CD4-positive, alpha-beta memory T cell (primary cell): ENCODE measurements at regions not wholly inside any gene's neighbourhood (a gene's known extent, or its start where the extent isn't known, plus 50 kb on each side); places are given as distances from the start of the nearest gene placed in this dataset.

Experiments used
- CTCF ChIA-PET: fragments of 350-600 bp; sonication (Branson Sonifier 250); formaldehyde crosslinking; loops from one replicate; lab custom pipeline; 2021; ENCODE audit warnings: inconsistent platforms; ENCODE audit not compliant: partially characterized antibody; lab: Charles Lee
- POLR2A ChIA-PET: fragments of 350-600 bp; sonication (Branson Sonifier 250); formaldehyde crosslinking; loops from one replicate; lab custom pipeline; 2021; ENCODE audit not compliant: partially characterized antibody; lab: Charles Lee
- DNase-seq, 5 donors: peaks; one replicate each; pipeline versions ENCODE4 v3.0.0 to v3.0.0-alpha.2; 2020 to 2022; ENCODE audit warnings: mixed read lengths in 1 of 5
- H3K27ac ChIP-seq: one replicate; pipeline ENCODE4 v1.7.0; 2013; ENCODE audit warnings: low read depth, low read length
- H3K27me3 ChIP-seq: 2 replicates; pipeline ENCODE4 v1.7.0; 2013; ENCODE audit warnings: mild to moderate bottlenecking, low read length, moderate library complexity; ENCODE audit not compliant: insufficient read depth
- H3K36me3 ChIP-seq: 2 replicates; pipeline ENCODE4 v1.7.0; 2013; ENCODE audit warnings: mild to moderate bottlenecking, low read length, moderate library complexity; ENCODE audit not compliant: insufficient read depth
- H3K4me1 ChIP-seq: 2 replicates; pipeline ENCODE4 v1.7.0; 2013; ENCODE audit warnings: mild to moderate bottlenecking, low read length, moderate library complexity; ENCODE audit not compliant: insufficient read depth
- H3K4me3 ChIP-seq, 2 donors: one replicate each; pipeline ENCODE4 v1.7.0; 2013; ENCODE audit warnings: low read length in 2 of 2, mild to moderate bottlenecking in 1 of 2
- H3K9me3 ChIP-seq, 2 donors: one replicate each; pipeline ENCODE4 v1.7.0; 2013; ENCODE audit warnings: low read length in 2 of 2, control low read depth in 1 of 2; ENCODE audit not compliant: control insufficient read depth in 1 of 2
- H3K27ac Mint-ChIP-seq, 7 donors: one replicate each; pipeline ENCODE4 v1.8.0; 2020 to 2021; ENCODE audit warnings: mixed read lengths in 7 of 7, mild to moderate bottlenecking in 6 of 7, inconsistent platforms in 3 of 7, moderate library complexity in 3 of 7
- H3K27me3 Mint-ChIP-seq, 2 donors: one replicate each; pipeline ENCODE4 v1.8.0; 2020 to 2021; ENCODE audit warnings: mixed read lengths in 2 of 2
- H3K36me3 Mint-ChIP-seq, 2 donors: one replicate each; pipeline ENCODE4 v1.8.0; 2020 to 2021; ENCODE audit warnings: mixed read lengths in 2 of 2, inconsistent platforms in 1 of 2, mild to moderate bottlenecking in 1 of 2
- H3K4me1 Mint-ChIP-seq, 4 donors: one replicate each; pipeline ENCODE4 v1.8.0; 2020 to 2021; ENCODE audit warnings: mixed read lengths in 4 of 4, mild to moderate bottlenecking in 1 of 4
- H3K4me3 Mint-ChIP-seq, 8 donors: one replicate each; pipeline ENCODE4 v1.8.0; 2020 to 2021; ENCODE audit warnings: mixed read lengths in 8 of 8, mild to moderate bottlenecking in 7 of 8, moderate library complexity in 6 of 8, inconsistent platforms in 3 of 8
- H3K9me3 Mint-ChIP-seq, 8 donors: one replicate each; pipeline ENCODE4 v1.8.0; 2020 to 2021; ENCODE audit warnings: mixed read lengths in 8 of 8, mild to moderate bottlenecking in 5 of 8, inconsistent platforms in 3 of 8, moderate library complexity in 1 of 8
- intact Hi-C: fragments of 100-400 bp; cut with micrococcal nuclease; formaldehyde crosslinking; loops from one replicate; pipeline ENCODE4 v1.15.1; 2023

GRCh38 chr22:49656291-49656851 is 171.3 kb downstream of the BRD1 start:
- Mint-ChIP-seq H3K9me3 (peaks cover 0 to 3% (median 0%) of the 10 kb centered on the region in 8 donors), H3K4me1 (peaks cover 15 to 39% (median 24%) of the 10 kb centered on the region in 4 donors), H3K36me3 (peaks cover 4 to 9% of the 10 kb centered on the region in 2 donors), H3K27me3 (no peaks in the 10 kb centered on the region), H3K27ac (peak overlapping the region in 1 of 7 donors; percentile 13), H3K4me3 (peak overlapping the region; percentile 85 to 100 (median 97))
- DNase-seq, result no peak
- Histone ChIP-seq H3K36me3 (peaks cover 5% of the 10 kb centered on the region), H3K4me1 (peaks cover 29% of the 10 kb centered on the region), H3K9me3 (no peaks in the 10 kb centered on the region), H3K27me3 (no peaks in the 10 kb centered on the region), H3K4me3 (peak overlapping the region; percentile 79 to 85), H3K27ac (peak overlapping the region; percentile 34)
- ChIA-PET CTCF (no interaction called here), POLR2A (interaction anchor here (0.9 to 2.2 kb wide), 3 partner anchors 10 to 32 kb away, joined by 4 to 10 read pairs (median 4); no protein-coding TSS in a partner anchor)
- intact Hi-C loops, result no loop called here

- POLR2A ChIA-PET, result no interaction called here
- no peak overlapping the region for H3K27ac ChIP-seq
- Mint-ChIP-seq H3K4me1 (peaks cover 15 to 47% (median 25%) of the 10 kb centered on the region in 4 donors), H3K27ac (peak overlapping the region in 2 of 7 donors; percentile 25 to 35), H3K27me3 (no peaks in the 10 kb centered on the region), H3K9me3 (peaks cover 0 to 5% (median 0%) of the 10 kb centered on the region in 8 donors), H3K36me3 (peaks cover 4 to 12% of the 10 kb centered on the region in 2 donors), H3K4me3 (peak overlapping the region; percentile 37 to 100 (median 81))
- H3K36me3 ChIP-seq, result peaks cover 5% of the 10 kb centered on the region
- CTCF ChIA-PET, result no interaction called here
- no peak for DNase-seq
- H3K4me3 ChIP-seq, result no peak overlapping the region
- no peaks in the 10 kb centered on the region for H3K27me3 ChIP-seq
- H3K9me3 ChIP-seq, result no peaks in the 10 kb centered on the region
- H3K4me1 ChIP-seq, result peaks cover 29% of the 10 kb centered on the region
- intact Hi-C loops, result no loop called here
These were observed 172.4 kb downstream of the BRD1 start for GRCh38 chr22:49655168-49655812.

- Mint-ChIP-seq H3K27ac (peak overlapping the region in 1 of 7 donors; percentile 42), H3K9me3 (peaks cover 0 to 1% (median 0%) of the 10 kb centered on the region in 8 donors)
- no peak overlapping the region for H3K4me3 ChIP-seq
These were observed 177.1 kb downstream of the BRD1 start for GRCh38 chr22:49650336-49651241.

GRCh38 chr22:49649166-49650068 is 178.3 kb downstream of the BRD1 start:
- Mint-ChIP-seq H3K36me3 (peaks cover 4 to 12% of the 10 kb centered on the region in 2 donors), H3K9me3 (peaks cover 0 to 4% (median 0%) of the 10 kb centered on the region in 8 donors), H3K27me3 (no peaks in the 10 kb centered on the region), H3K27ac (no peak overlapping the region), H3K4me3 (no peak overlapping the region), H3K4me1 (peaks cover 6 to 24% (median 12%) of the 10 kb centered on the region in 4 donors)
- Histone ChIP-seq H3K4me1 (no peaks in the 10 kb centered on the region), H3K4me3 (no peak overlapping the region), H3K9me3 (no peaks in the 10 kb centered on the region), H3K27me3 (no peaks in the 10 kb centered on the region), H3K27ac (no peak overlapping the region), H3K36me3 (no peaks in the 10 kb centered on the region)
- CTCF ChIA-PET, result interaction anchor here (1.2 kb wide), 1 partner anchor 20 kb away, joined by 3 read pairs; no protein-coding TSS in a partner anchor
- POLR2A ChIA-PET, result no interaction called here
- no peak for DNase-seq
- intact Hi-C loops, result no loop called here

More at GRCh38 chr22:49650336-49651241, 177.1 kb downstream of the BRD1 start:
- Mint-ChIP-seq H3K4me3 (no peak overlapping the region), H3K36me3 (peaks cover 7 to 12% of the 10 kb centered on the region in 2 donors), H3K27me3 (no peaks in the 10 kb centered on the region), H3K4me1 (peaks cover 9 to 34% (median 14%) of the 10 kb centered on the region in 4 donors)
- ChIA-PET POLR2A (no interaction called here), CTCF (interaction anchor here (1.2 kb wide), 1 partner anchor 19 kb away, joined by 3 read pairs; no protein-coding TSS in a partner anchor)
- Histone ChIP-seq H3K27me3 (no peaks in the 10 kb centered on the region), H3K36me3 (peaks cover 5% of the 10 kb centered on the region), H3K9me3 (no peaks in the 10 kb centered on the region), H3K4me1 (peaks cover 9% of the 10 kb centered on the region), H3K27ac (no peak overlapping the region)
- intact Hi-C loops, result no loop called here
- no peak for DNase-seq

- H3K4me1 ChIP-seq, result no peaks in the 10 kb centered on the region
- ChIA-PET POLR2A (no interaction called here), CTCF (no interaction called here)
- H3K4me3 ChIP-seq, result no peak overlapping the region
- H3K27ac Mint-ChIP-seq, result no peak overlapping the region
- no peaks in the 10 kb centered on the region for H3K36me3 ChIP-seq
- H3K27me3 ChIP-seq, result no peaks in the 10 kb centered on the region
- no peak overlapping the region for H3K4me3 Mint-ChIP-seq
- intact Hi-C loops, result no loop called here
- H3K4me1 Mint-ChIP-seq, result peaks cover 6 to 24% (median 13%) of the 10 kb centered on the region in 4 donors
- peaks cover 4 to 12% of the 10 kb centered on the region in 2 donors for H3K36me3 Mint-ChIP-seq
- peaks cover 0 to 4% (median 0%) of the 10 kb centered on the region in 8 donors for H3K9me3 Mint-ChIP-seq
- H3K9me3 ChIP-seq, result no peaks in the 10 kb centered on the region
- H3K27me3 Mint-ChIP-seq, result no peaks in the 10 kb centered on the region
- no peak for DNase-seq
- H3K27ac ChIP-seq, result no peak overlapping the region
These were observed 179.6 kb downstream of the BRD1 start for GRCh38 chr22:49648053-49648452.

GRCh38 chr22:49647627-49648026 is 180.0 kb downstream of the BRD1 start:
- Mint-ChIP-seq H3K36me3 (peaks cover 4 to 12% of the 10 kb centered on the region in 2 donors), H3K4me3 (no peak overlapping the region), H3K9me3 (peaks cover 0 to 4% (median 0%) of the 10 kb centered on the region in 8 donors), H3K27me3 (no peaks in the 10 kb centered on the region), H3K27ac (no peak overlapping the region), H3K4me1 (peaks cover 6 to 24% (median 12%) of the 10 kb centered on the region in 4 donors)
- Histone ChIP-seq H3K27me3 (no peaks in the 10 kb centered on the region), H3K4me1 (no peaks in the 10 kb centered on the region), H3K9me3 (no peaks in the 10 kb centered on the region), H3K27ac (no peak overlapping the region), H3K36me3 (no peaks in the 10 kb centered on the region), H3K4me3 (no peak overlapping the region)
- ChIA-PET CTCF (no interaction called here), POLR2A (no interaction called here)
- intact Hi-C loops, result no loop called here
- no peak for DNase-seq
